Activated CD8-positive, alpha-beta T cell treated with anti-CD3 and anti-CD28 coated beads, Interleukin-2, amount 10 ng/mL, durations not matched to agents 7 days and 5 days (primary cell): ENCODE measurements at regions not wholly inside any gene's neighbourhood (a gene's known extent, or its start where the extent isn't known, plus 50 kb on each side); places are given as distances from the start of the nearest gene placed in this dataset.

Source experiments
- ATAC-seq: fragments of 150-1000 bp; cut with Tn5 transposase; one replicate; pipeline ENCODE4 v1.10.0; 2021; ENCODE audit warnings: moderate library complexity
- CTCF ChIA-PET: fragments of 350-600 bp; sonication (Branson Sonifier 250); formaldehyde crosslinking; loops from one replicate; lab custom pipeline; 2021; ENCODE audit warnings: antibody characterized with exemption; lab: Charles Lee
- POLR2A ChIA-PET: fragments of 350-600 bp; sonication (Branson Sonifier 250); formaldehyde crosslinking; loops from one replicate; lab custom pipeline; 2021; ENCODE audit warnings: antibody characterized with exemption; lab: Charles Lee
- DNase-seq: peaks from one replicate; pipeline ENCODE4 v3.0.0-alpha.2; 2020
- H3K27ac Mint-ChIP-seq: one replicate; pipeline ENCODE4 v1.8.0; 2021; ENCODE audit warnings: mild to moderate bottlenecking, mixed read lengths
- H3K27me3 Mint-ChIP-seq: one replicate; pipeline ENCODE4 v1.8.0; 2021; ENCODE audit warnings: low read depth, mixed read lengths
- H3K36me3 Mint-ChIP-seq: one replicate; pipeline ENCODE4 v1.8.0; 2021; ENCODE audit warnings: low read depth, mixed read lengths
- H3K4me1 Mint-ChIP-seq: one replicate; pipeline ENCODE4 v1.8.0; 2021; ENCODE audit warnings: low read depth, mixed read lengths
- H3K4me3 Mint-ChIP-seq: one replicate; pipeline ENCODE4 v1.8.0; 2021; ENCODE audit warnings: mild to moderate bottlenecking, mixed read lengths
- H3K9me3 Mint-ChIP-seq: one replicate; pipeline ENCODE4 v1.8.0; 2022; ENCODE audit warnings: mixed read lengths; ENCODE audit not compliant: insufficient read depth

DNA sequence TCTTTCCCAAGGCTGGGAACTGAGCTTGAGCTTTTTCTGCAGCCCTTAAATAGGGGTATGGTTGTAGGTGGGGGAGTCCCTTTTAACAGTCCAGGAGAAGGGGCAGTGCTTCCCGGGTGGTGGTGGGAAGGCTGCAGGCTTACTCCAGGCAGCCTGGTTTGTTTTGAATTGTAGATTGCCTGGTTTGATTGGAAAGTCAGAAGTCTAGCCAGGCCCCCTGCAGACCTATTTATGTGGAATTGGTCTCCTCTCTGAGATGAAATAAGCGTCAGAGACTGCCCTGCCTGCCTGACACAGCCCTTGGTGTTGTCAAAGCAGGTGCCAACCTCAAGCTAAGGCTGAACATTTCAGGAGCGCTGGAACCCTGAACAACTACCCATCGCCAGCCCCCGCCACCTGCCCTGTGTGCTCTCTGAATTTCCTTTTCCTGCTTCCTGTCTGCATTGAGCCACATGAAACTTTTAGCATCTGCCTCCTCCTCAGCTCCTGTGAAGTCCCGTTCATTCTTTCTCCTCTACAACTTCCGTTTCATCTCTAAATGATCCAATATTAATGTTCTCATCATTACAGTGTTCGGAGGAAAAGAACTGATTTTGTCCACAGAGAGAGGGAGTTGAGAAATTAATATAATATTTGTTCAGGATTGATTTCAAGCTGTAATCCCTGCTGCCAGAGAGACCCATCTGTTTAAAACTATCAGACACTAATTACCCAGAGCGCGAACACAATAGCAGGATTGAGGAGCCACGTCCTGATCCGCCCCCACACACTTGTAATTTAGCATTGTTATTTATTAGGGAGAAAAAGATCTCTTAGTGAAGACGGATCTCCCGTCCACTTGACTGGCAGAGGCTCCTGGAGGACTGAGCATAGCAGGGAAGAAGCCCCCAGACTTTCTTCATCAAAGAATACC, 136.5 kb downstream of the TRIM29 start:
- Mint-ChIP-seq H3K36me3 (no peaks in the 10 kb centered on the region), H3K9me3 (no peaks in the 10 kb centered on the region), H3K4me3 (no peak overlapping the region), H3K4me1 (no peaks in the 10 kb centered on the region), H3K27me3 (peaks cover 20% of the 10 kb centered on the region), H3K27ac (no peak overlapping the region)
- POLR2A ChIA-PET: no interaction called here
- CTCF ChIA-PET: no interaction called here
- ATAC-seq (no peak), DNase-seq (no peak)

DNA sequence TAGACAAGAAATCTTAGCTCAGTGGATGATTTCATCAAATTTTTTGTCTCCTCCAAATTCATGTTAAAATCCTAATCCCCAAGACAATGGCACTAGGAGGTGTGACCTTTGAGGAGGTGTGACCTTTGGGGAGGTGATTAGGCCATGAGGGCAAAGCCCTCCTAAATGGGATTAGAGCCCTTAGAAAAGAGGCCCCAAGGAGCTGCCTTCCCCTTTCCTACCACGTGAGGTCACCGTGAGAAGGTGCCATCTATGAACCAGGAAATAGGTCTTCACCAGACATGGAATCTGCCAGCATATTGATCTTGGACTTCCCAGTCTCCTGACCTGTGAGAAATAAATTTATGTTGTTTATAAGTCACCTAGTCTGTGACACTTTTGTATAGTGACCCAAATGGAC, 138.7 kb downstream of the TRIM29 start:
- Mint-ChIP-seq H3K27me3 (peaks cover 17% of the 10 kb centered on the region), H3K4me1 (no peaks in the 10 kb centered on the region), H3K27ac (no peak overlapping the region), H3K4me3 (no peak overlapping the region), H3K36me3 (no peaks in the 10 kb centered on the region), H3K9me3 (no peaks in the 10 kb centered on the region)
- ChIA-PET CTCF (interaction anchor here (1.2 kb wide), 1 partner anchor 270 kb away, joined by 5 read pairs; the partner anchor contains the start of gene NECTIN1), POLR2A (no interaction called here)
- DNase-seq (no peak), ATAC-seq (no peak)

DNA sequence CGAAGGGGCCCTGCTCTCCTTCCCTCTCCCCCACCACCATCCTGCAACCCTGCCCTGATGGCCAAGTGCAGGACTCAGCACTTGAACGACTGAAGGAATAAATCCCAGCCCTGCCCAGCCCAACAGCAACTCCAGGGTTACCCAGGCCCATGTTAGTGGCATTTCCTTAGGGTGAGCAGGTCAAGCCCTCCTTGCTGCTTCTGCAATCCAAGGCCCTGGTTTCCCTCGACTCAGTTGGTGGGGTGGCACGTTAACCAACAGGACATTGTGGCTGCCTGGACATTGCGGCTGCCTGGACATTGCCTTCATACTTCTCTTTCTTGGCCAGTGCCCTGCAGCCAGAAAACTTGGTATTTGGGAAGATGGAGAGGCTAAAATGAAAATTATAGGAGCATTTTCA, 141.4 kb downstream of the TRIM29 start:
- ChIA-PET POLR2A (no interaction called here), CTCF (no interaction called here)
- Mint-ChIP-seq H3K36me3 (no peaks in the 10 kb centered on the region), H3K27me3 (peaks cover 10% of the 10 kb centered on the region), H3K4me1 (no peaks in the 10 kb centered on the region), H3K9me3 (no peaks in the 10 kb centered on the region), H3K27ac (no peak overlapping the region), H3K4me3 (no peak overlapping the region)
- no peak for DNase-seq
- ATAC-seq: no peak

DNA sequence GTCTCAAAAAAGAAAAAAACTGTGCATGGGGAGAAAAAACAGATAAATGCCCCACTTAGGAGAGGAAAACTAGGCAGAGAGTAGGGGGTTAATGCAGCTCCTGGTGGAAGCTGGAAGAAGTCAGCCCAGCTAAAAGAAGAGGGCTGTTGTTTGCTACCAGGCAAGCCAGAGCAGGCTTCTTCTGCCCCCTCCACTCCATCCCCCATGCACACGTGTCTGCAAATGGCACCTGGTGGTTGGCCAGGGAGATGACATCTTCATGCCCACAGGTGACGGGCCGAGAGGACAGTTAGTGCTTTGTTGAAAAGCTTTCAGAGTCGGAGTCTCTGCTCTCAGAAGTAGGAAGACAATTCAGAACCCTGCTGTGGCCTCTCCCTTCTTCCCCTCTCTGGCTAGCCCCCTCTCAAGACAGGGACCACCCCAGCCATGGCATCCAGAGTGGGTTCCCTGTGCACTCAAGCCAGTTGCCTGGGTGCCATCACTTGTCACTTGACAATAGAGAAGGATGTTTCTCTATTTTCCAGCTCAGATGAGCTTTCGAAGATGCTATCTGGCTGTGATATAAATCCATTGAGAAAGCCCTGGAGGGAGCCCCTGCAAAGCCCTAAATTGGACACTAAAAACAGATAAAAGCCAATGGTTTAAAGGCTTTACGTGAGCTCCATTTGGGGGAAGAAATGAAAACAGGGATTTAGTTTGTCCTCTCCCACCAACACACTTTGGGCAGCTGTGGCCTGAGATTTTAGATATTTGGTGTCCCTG, 142.0 kb downstream of the TRIM29 start:
- no peak for DNase-seq

DNA sequence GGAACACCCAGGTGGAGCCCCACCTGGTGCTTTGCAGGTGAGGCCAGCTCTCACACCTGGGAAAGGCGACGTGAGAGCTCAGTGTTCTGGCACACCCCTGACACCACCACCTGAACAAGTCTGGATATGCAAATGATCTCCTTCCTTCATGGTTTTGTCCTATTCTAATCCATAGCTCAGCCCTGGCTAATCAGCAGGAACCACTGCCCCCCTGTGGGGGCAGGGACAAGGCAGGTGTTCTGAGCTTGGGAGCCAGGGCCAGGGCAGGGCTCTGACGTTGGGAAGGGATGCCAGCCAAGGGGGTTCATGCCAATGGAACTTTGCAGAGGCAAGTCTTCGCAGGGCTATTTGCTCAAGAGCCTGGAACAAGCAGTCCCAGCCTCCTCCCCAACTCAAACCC, 144.2 kb downstream of the TRIM29 start:
- no peaks in the 10 kb centered on the region for H3K36me3 Mint-ChIP-seq
- ChIA-PET CTCF (interaction anchor here (0.8 kb wide), 1 partner anchor 21 kb away, joined by 3 read pairs; no protein-coding TSS in a partner anchor), POLR2A (no interaction called here)
- H3K4me1 Mint-ChIP-seq: no peaks in the 10 kb centered on the region
- peaks cover 3% of the 10 kb centered on the region for H3K27me3 Mint-ChIP-seq
- no peak overlapping the region for H3K4me3 Mint-ChIP-seq
- no peak overlapping the region for H3K27ac Mint-ChIP-seq
- ATAC-seq (no peak), DNase-seq (no peak)
- H3K9me3 Mint-ChIP-seq: no peaks in the 10 kb centered on the region

More for the DNA sequence above, 142.0 kb downstream of the TRIM29 start:
- CTCF ChIA-PET: no interaction called here
- no peak overlapping the region for H3K27ac Mint-ChIP-seq
- no peak overlapping the region for H3K4me3 Mint-ChIP-seq
- H3K27me3 Mint-ChIP-seq: peaks cover 10% of the 10 kb centered on the region
- no peaks in the 10 kb centered on the region for H3K9me3 Mint-ChIP-seq
- POLR2A ChIA-PET: no interaction called here
- no peaks in the 10 kb centered on the region for H3K4me1 Mint-ChIP-seq
- no peak for ATAC-seq
- H3K36me3 Mint-ChIP-seq: no peaks in the 10 kb centered on the region

DNA sequence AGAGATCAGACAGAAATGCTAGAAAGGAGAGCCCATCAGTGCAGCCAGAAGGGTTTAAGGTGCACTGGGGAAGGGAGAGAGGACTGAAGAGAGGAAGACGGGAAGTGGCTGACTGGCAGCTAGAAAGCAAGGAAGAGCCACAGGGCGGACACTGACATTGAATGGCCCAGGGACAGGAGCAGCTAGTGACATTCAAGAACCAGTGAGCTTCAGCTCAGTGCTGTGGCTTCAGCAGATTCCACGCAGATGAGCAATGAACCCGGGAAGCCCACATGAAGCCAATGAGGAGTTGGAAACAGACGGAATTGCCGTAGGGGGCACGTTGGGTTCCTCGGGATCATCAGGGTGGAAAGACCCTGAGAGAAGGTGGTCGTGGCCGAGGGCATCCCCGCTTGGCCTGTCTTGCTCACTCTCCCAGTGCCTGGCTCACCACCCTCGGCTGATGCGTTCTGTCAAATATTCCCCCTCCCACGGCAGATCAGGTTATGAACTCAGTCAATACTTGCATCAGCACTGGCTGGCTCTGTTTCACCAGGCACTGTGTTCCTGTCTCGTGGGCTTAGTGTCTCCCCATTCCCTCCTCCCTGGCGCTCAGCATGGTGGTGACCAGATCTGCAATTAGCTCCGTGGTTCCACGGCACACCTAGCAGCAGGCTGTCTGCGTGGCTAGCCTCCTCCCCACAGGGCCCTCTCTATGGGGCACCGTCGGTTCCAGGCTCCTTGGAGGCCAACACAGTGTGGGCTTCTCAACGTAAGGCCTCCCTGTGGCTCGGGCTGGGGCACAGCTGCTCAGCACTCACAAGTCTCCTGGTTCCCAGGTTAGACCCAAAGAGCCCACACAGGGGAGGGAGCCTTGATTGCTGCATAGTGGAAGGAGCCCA, 145.5 kb downstream of the TRIM29 start:
- H3K36me3 Mint-ChIP-seq: no peaks in the 10 kb centered on the region
- H3K27ac Mint-ChIP-seq: no peak overlapping the region
- ATAC-seq (no peak), DNase-seq (no peak)
- H3K4me1 Mint-ChIP-seq: no peaks in the 10 kb centered on the region
- no peak overlapping the region for H3K4me3 Mint-ChIP-seq
- ChIA-PET POLR2A (no interaction called here), CTCF (no interaction called here)
- peaks cover 10% of the 10 kb centered on the region for H3K27me3 Mint-ChIP-seq
- no peaks in the 10 kb centered on the region for H3K9me3 Mint-ChIP-seq

DNA sequence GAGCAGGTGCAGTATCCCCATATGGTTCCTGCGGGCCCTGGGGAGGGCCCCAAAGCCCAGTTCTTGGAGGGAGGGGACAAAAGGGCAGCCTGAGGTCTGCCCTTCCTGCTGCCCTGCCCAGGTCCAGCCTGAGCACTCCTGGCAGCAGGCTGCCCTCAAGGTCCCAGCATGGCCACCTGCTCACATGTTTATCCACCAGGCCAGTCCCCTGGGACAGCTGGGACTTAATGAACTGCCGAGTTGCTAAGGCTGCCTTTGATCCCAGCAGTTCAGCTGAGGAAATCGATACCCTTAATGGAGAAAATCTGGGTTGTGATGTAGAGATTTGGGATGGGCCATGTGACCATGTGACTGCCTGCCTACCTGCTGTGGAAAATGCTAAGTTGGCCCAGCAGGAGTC, 146.2 kb downstream of the TRIM29 start:
- Mint-ChIP-seq H3K27ac (no peak overlapping the region), H3K4me1 (no peaks in the 10 kb centered on the region), H3K27me3 (peaks cover 10% of the 10 kb centered on the region), H3K4me3 (no peak overlapping the region), H3K36me3 (no peaks in the 10 kb centered on the region), H3K9me3 (no peaks in the 10 kb centered on the region)
- ATAC-seq (no peak), DNase-seq (no peak)
- ChIA-PET POLR2A (no interaction called here), CTCF (no interaction called here)

DNA sequence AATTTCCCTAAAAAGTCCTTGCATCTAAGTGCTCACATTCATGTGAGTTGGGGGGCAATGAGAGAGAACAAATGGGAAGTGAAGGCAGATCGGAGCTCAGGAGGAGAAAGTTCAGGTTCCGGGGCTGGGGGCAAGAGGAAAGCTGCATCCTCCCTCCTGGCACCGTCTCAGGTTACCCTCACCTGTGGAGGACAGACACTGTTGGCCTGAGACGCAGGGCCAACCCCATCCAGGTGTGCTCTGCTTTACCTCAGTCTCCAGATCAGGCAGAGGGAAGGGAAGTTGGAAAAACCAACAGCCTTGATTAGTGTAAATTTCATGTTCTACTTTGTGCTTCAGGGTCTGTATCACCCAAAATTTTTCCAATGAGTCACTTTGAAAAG, 146.9 kb downstream of the TRIM29 start:
- Mint-ChIP-seq H3K4me3 (no peak overlapping the region), H3K9me3 (no peaks in the 10 kb centered on the region), H3K27me3 (peaks cover 14% of the 10 kb centered on the region), H3K4me1 (no peaks in the 10 kb centered on the region), H3K27ac (no peak overlapping the region), H3K36me3 (no peaks in the 10 kb centered on the region)
- no peak for DNase-seq
- ChIA-PET CTCF (no interaction called here), POLR2A (no interaction called here)
- no peak for ATAC-seq

DNA sequence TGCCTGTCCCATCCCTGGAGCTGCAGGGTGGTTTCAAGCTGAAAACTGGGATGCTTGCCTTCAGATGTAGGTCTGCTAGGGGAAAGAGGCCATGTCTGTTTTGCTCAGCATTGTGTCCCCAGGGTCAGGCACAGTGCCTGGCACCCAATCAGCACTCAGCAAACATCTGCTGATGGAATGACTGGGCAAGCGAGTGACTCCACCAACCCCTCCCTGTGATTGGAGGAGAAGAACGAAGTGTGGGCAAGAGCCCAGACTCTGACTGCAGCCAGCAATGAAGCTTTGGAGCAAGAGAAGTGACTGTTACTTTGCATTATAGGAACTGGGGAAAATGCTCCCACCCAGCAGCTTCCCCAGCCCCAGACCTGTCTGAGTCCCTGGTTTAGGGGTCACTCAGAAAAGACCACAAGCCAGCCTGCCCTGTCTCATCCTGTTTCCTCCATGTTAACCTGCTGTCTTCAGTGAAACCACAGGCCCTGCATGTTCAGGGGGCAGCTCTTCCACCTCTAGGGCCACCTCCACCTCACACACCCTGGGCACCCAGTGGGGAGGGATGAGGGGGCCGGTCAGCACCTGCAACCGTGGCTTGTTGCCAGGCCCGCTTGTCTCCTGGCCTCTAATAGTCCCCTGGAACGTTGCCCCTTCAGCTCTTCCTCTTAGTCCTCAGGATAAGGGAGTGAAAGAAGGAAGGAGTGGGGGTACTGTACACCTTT, 147.4 kb downstream of the TRIM29 start:
- Mint-ChIP-seq H3K4me1 (no peaks in the 10 kb centered on the region), H3K27ac (no peak overlapping the region), H3K9me3 (no peaks in the 10 kb centered on the region), H3K4me3 (no peak overlapping the region), H3K27me3 (peaks cover 16% of the 10 kb centered on the region), H3K36me3 (no peaks in the 10 kb centered on the region)
- DNase-seq: no peak
- CTCF ChIA-PET: no interaction called here
- POLR2A ChIA-PET: no interaction called here
- ATAC-seq: no peak

DNA sequence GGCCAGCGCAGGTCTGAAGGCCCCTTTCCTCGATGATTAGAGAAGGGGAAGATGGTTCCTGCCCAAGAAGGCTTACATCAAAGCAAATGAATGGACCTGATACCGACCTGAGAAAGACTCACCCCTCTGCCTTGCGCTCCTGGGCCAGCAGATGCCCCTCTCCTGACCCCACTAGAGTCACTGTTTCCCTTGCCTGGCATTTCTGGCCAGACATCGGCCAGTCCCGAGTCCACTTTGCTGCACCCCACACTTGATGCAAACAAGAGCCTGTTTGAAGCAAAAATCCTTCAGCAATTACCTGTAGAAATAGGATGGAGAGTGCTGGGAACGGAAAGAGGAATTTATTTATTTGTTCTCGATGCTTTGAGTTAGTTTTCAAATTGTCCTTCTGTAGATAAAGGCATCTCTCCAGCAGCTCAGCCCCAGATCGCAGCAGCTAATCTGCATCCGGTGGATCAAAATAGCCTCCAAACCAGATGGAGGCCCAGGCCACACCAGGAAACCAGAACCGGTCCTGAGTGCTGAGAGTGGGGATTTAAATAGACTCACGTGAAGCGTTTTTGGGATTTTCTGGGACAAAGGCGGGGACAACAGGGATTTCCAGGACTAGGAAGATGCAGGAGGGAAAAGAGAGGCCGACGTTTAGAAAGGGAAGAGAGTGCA, 148.6 kb downstream of the TRIM29 start:
- Mint-ChIP-seq H3K27me3 (peaks cover 16% of the 10 kb centered on the region), H3K9me3 (no peaks in the 10 kb centered on the region), H3K4me3 (no peak overlapping the region), H3K27ac (no peak overlapping the region), H3K4me1 (no peaks in the 10 kb centered on the region), H3K36me3 (no peaks in the 10 kb centered on the region)
- no peak for ATAC-seq
- no peak for DNase-seq
- ChIA-PET CTCF (no interaction called here), POLR2A (no interaction called here)

DNA sequence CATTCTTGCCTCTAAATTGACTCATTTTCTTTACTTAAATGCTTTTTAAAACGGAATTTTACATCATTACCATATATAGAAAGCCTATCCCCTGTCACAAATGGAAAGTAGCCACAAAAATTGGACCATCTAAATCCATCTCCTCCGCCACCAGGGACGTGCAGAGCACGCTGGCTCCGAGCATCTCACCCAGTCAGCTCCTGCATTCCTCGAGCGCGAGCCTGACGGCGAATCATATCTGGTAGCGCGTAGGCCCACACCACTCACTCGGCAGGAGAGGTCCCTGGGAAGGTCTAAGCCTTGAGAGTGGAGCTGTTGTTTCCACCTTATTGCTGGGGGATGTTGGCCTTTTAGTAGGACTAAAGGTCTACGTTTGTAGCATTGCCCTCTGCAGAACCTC, 152.4 kb downstream of the TRIM29 start:
- Mint-ChIP-seq H3K4me1 (no peaks in the 10 kb centered on the region), H3K27me3 (peaks cover 16% of the 10 kb centered on the region), H3K4me3 (no peak overlapping the region), H3K27ac (no peak overlapping the region), H3K36me3 (no peaks in the 10 kb centered on the region), H3K9me3 (no peaks in the 10 kb centered on the region)
- DNase-seq (no peak), ATAC-seq (no peak)
- ChIA-PET CTCF (no interaction called here), POLR2A (no interaction called here)
